B cell (primary cell): ENCODE measurements at regions not wholly inside any gene's neighbourhood (a gene's known extent, or its start where the extent isn't known, plus 50 kb on each side); places are given as distances from the start of the nearest gene placed in this dataset.
"Not testable (repeated sequence)": the region's sequence is repeated elsewhere in the genome, so short reads cannot be mapped to it uniquely, and the experiment has no call there.

ENCODE experiments used
- ATAC-seq: fragments of 200-7000 bp; cut with Tn5 transposase; one replicate; pipeline ENCODE4 v1.10.0; 2021; ENCODE audit warnings: low read depth, mild to moderate bottlenecking, moderate number of reproducible peaks, moderate library complexity
- CTCF ChIA-PET: fragments of 350-600 bp; sonication (Branson Sonifier 250); formaldehyde crosslinking; loops from one replicate; lab custom pipeline; 2021; ENCODE audit warnings: antibody characterized with exemption, inconsistent platforms; lab: Charles Lee
- POLR2A ChIA-PET: fragments of 350-600 bp; sonication (Branson Sonifier 250); formaldehyde crosslinking; loops from one replicate; lab custom pipeline; 2021; ENCODE audit warnings: antibody characterized with exemption; lab: Charles Lee
- DNase-seq: peaks from one replicate; pipeline ENCODE4 v3.0.0; 2013
- H2AFZ ChIP-seq: 2 replicates; pipeline ENCODE4 v1.6.1; 2012; ENCODE audit warnings: mild to moderate bottlenecking, low read depth, low read length; ENCODE audit not compliant: insufficient read depth, poor library complexity, severe bottlenecking
- H3K27ac ChIP-seq, 2 donors: 1 replicate in 1 of 2; 2 replicates in 1 of 2; pipeline ENCODE4 v1.5.1; 2012 to 2013; ENCODE audit warnings: low read length in 2 of 2, mild to moderate bottlenecking in 2 of 2, moderate library complexity in 1 of 2
- H3K27me3 ChIP-seq, 4 experiments: fragments of 200-600 bp in 1 of 4; sonication (generic) in 1 of 4; replicated peaks in 1 of 4; 1 replicate in 2 of 4; 2 replicates in 2 of 4; pipeline versions ENCODE4 v1.6.1 to v1.7.0; 2013 to 2016; ENCODE audit warnings: low read length in 3 of 4, mild to moderate bottlenecking in 2 of 4, mixed read lengths in 1 of 4, moderate library complexity in 1 of 4; ENCODE audit not compliant: insufficient read depth in 4 of 4, control insufficient read depth in 3 of 4; ENCODE audit errors: control extremely low read depth in 1 of 4
- H3K36me3 ChIP-seq, 2 experiments: replicated peaks in 1 of 2; 1 replicate in 1 of 2; 2 replicates in 1 of 2; pipeline versions ENCODE4 v1.6.1 to v1.7.1; 2013; ENCODE audit warnings: low read length in 1 of 2; ENCODE audit not compliant: insufficient read depth in 2 of 2, control insufficient read depth in 1 of 2; ENCODE audit errors: control extremely low read depth in 1 of 2, extremely low read depth in 1 of 2
- H3K4me1 ChIP-seq, 2 donors: fragments of 200-600 bp in 1 of 2; sonication (generic) in 1 of 2; 1 replicate in 1 of 2; 2 replicates in 1 of 2; pipeline versions ENCODE4 v1.5.1 to v1.6.1; 2013 to 2017; ENCODE audit warnings: low read length in 2 of 2; ENCODE audit not compliant: control insufficient read depth in 2 of 2, insufficient read depth in 2 of 2
- H3K4me2 ChIP-seq: replicated peaks from 2 replicates; pipeline ENCODE3; 2012; ENCODE audit warnings: mild to moderate bottlenecking, low read depth, low read length; ENCODE audit not compliant: poor library complexity, severe bottlenecking
- H3K4me3 ChIP-seq, 5 experiments: fragments of 200-600 bp in 1 of 5; sonication (generic) in 1 of 5; 1 replicate in 3 of 5; 2 replicates in 2 of 5; pipeline versions ENCODE4 v1.5.1 to v1.7.0; 2011 to 2016; ENCODE audit warnings: low read length in 4 of 5, mild to moderate bottlenecking in 4 of 5, low read depth in 2 of 5, control low read depth in 1 of 5, moderate library complexity in 1 of 5; ENCODE audit not compliant: insufficient read depth in 1 of 5; ENCODE audit errors: control extremely low read depth in 1 of 5, extremely low read depth in 1 of 5
- H3K79me2 ChIP-seq: fragments of 200-600 bp; sonication (generic); one replicate; pipeline ENCODE4 v1.6.0; 2016; ENCODE audit warnings: low read length; ENCODE audit not compliant: control insufficient read depth, insufficient read depth
- H3K9ac ChIP-seq: fragments of 200-600 bp; sonication (generic); 2 replicates; pipeline ENCODE4 v1.6.1; 2017; ENCODE audit warnings: mild to moderate bottlenecking, low read length, moderate library complexity
- H3K9me3 ChIP-seq, 3 donors: one replicate each; pipeline versions ENCODE4 v1.6.1 to v1.7.1; 2013; ENCODE audit warnings: low read length in 2 of 3; ENCODE audit not compliant: control insufficient read depth in 2 of 3, insufficient read depth in 1 of 3; ENCODE audit errors: control extremely low read depth in 1 of 3
- H4K20me1 ChIP-seq: 2 replicates; pipeline ENCODE4 v1.6.0; 2012; ENCODE audit warnings: mild to moderate bottlenecking, low read length; ENCODE audit not compliant: insufficient read depth, control insufficient read depth, poor library complexity, severe bottlenecking
- H3K27ac Mint-ChIP-seq: one replicate; pipeline ENCODE4 v1.8.0; 2021; ENCODE audit warnings: mixed read lengths
- H3K27me3 Mint-ChIP-seq: one replicate; pipeline ENCODE4 v1.8.0; 2021; ENCODE audit warnings: mixed read lengths
- H3K4me1 Mint-ChIP-seq: one replicate; pipeline ENCODE4 v1.8.0; 2021; ENCODE audit warnings: mixed read lengths
- H3K4me3 Mint-ChIP-seq: one replicate; pipeline ENCODE4 v1.8.0; 2021; ENCODE audit warnings: mixed read lengths
- H3K9me3 Mint-ChIP-seq: one replicate; pipeline ENCODE4 v1.8.0; 2022; ENCODE audit warnings: mixed read lengths; ENCODE audit not compliant: insufficient read depth
- CTCF ChIP-seq: fragments of 200-600 bp; IDR thresholded peaks from one replicate; pipeline ENCODE4 v1.8.0; 2022; ENCODE audit warnings: antibody characterized with exemption, mild to moderate bottlenecking
- EZH2 ChIP-seq: IDR thresholded peaks from 2 replicates; pipeline ENCODE4 v1.6.1; 2012; ENCODE audit warnings: borderline replicate concordance, low read depth, mild to moderate bottlenecking, moderate library complexity, low read length; ENCODE audit not compliant: insufficient read depth, poor library complexity, severe bottlenecking
- WGBS: methylation state at CpG from one replicate; pipeline ENCODE4 v1.1.5; 2013; ENCODE audit warnings: missing lambda C conversion rate; ENCODE audit not compliant: insufficient coverage; 5-methylcytosine and 5-hydroxymethylcytosine counted together
- intact Hi-C: fragments of 100-400 bp; cut with micrococcal nuclease; formaldehyde crosslinking; loops from one replicate; pipeline ENCODE4 v1.10.0; 2022

- H3K4me1 ChIP-seq, H3K27ac Mint-ChIP-seq, H3K4me1 Mint-ChIP-seq, ATAC-seq, H2AFZ ChIP-seq, H3K4me3 Mint-ChIP-seq, H3K4me2 ChIP-seq, POLR2A ChIA-PET, H3K4me3 ChIP-seq, H3K79me2 ChIP-seq, H3K9ac ChIP-seq, H3K27ac ChIP-seq, H3K27me3 Mint-ChIP-seq, DNase-seq, intact Hi-C loops, H3K36me3 ChIP-seq, CTCF ChIA-PET, H4K20me1 ChIP-seq, H3K9me3 Mint-ChIP-seq, H3K27me3 ChIP-seq: not testable (repeated sequence)
- H3K9me3 ChIP-seq, result peaks cover 0 to 10% (median 6%) of the 10 kb centered on the region in 3 donors
- WGBS, result 95% methylated on average over 4 of the region's 7 CpGs
Observed at GRCh38 chr14:54033285-54033684, 76.7 kb upstream of the BMP4 start.

- H2AFZ ChIP-seq, result no peak overlapping the region
- H3K27ac ChIP-seq, result no peak overlapping the region
- intact Hi-C loops, result no loop called here
- H3K27me3 Mint-ChIP-seq, result peaks cover 8% of the 10 kb centered on the region
- H3K36me3 ChIP-seq, result no peaks in the 10 kb centered on the region
- H4K20me1 ChIP-seq, result no peaks in the 10 kb centered on the region
- H3K9me3 Mint-ChIP-seq, result no peaks in the 10 kb centered on the region
- H3K4me1 ChIP-seq, result no peaks in the 10 kb centered on the region
- 100% methylated on average over 1 of the region's 1 CpG for WGBS
- CTCF ChIA-PET, result no interaction called here
- H3K27me3 ChIP-seq, result no peaks in the 10 kb centered on the region
- H3K79me2 ChIP-seq, result no peaks in the 10 kb centered on the region
- no peak overlapping the region for H3K4me3 ChIP-seq
- H3K4me2 ChIP-seq, result no peak overlapping the region
- peaks cover 0 to 10% (median 0%) of the 10 kb centered on the region in 3 donors for H3K9me3 ChIP-seq
- H3K4me1 Mint-ChIP-seq, result no peaks in the 10 kb centered on the region
- no peak for DNase-seq
- POLR2A ChIA-PET, result no interaction called here
- TF ChIP-seq CTCF, result no peak
- TF ChIP-seq EZH2, result no peak
- H3K4me3 Mint-ChIP-seq, result no peak overlapping the region
- ATAC-seq, result no peak
- no peak overlapping the region for H3K9ac ChIP-seq
- H3K27ac Mint-ChIP-seq, result no peak overlapping the region
Observed at GRCh38 chr14:54038724-54039123, 82.1 kb upstream of the BMP4 start.
